Motor neuron (in vitro differentiated cells): ENCODE measurements at regions not wholly inside any gene's neighbourhood (a gene's known extent, or its start where the extent isn't known, plus 50 kb on each side); places are given as distances from the start of the nearest gene placed in this dataset.

Experiments used
- ATAC-seq, 8 experiments: fragments of 200-7000 bp; cut with Tn5 transposase; replicated peaks in 6 of 8; 2 replicates each; pipeline ENCODE4 v1.8.0; 2021; ENCODE audit warnings: mild to moderate bottlenecking in 8 of 8, moderate library complexity in 8 of 8
- H3K27ac ChIP-seq, 2 donors: fragments of 250-450 bp; sonication (Bioruptor Pico); 2 replicates each; pipeline ENCODE4 v1.9.0; 2021; ENCODE audit warnings: antibody characterized with exemption in 2 of 2, mild to moderate bottlenecking in 2 of 2, moderate library complexity in 1 of 2
- H3K4me1 ChIP-seq, 2 donors: fragments of 250-450 bp; sonication (Bioruptor Pico); replicated peaks in 1 of 2; 2 replicates each; pipeline ENCODE4 v1.6.1; 2021; ENCODE audit warnings: antibody characterized with exemption in 2 of 2, mild to moderate bottlenecking in 2 of 2, moderate library complexity in 1 of 2
- H3K4me3 ChIP-seq, 5 donors: fragments of 250-450 bp; sonication (Bioruptor Pico); 2 replicates each; pipeline ENCODE4 v1.9.0; 2021; ENCODE audit warnings: antibody characterized with exemption in 5 of 5, mild to moderate bottlenecking in 5 of 5, moderate library complexity in 4 of 5
- WGBS, 10 experiments: fragments of 450-650 bp; shearing (Covaris generic); methylation state at CpG; one replicate each; pipeline ENCODE4 v1.0.0; 2022; 5-methylcytosine and 5-hydroxymethylcytosine counted together
- in situ Hi-C, 9 experiments: fragments of 400-800 bp; cut with MboI; loops; one replicate each; pipeline ENCODE4 v1.15.0; 2021; ENCODE audit warnings: low sequenced_read_pairs in 9 of 9, low pct_unique_long_range_greater_than_20kb in 2 of 9; ENCODE audit not compliant: unreplicated experiment in 9 of 9

- Histone ChIP-seq H3K4me3 (no peak overlapping the region), H3K4me1 (peaks cover 0 to 6% of the 10 kb centered on the region in 2 donors), H3K27ac (no peak overlapping the region)
- in situ Hi-C loops = no loop called here
- 0 to 93% (median 65%) methylated on average over 1 to 3 of the region's 4 CpGs; no CpG with 5 or more reads in 2 of the 10 experiments for WGBS, 10 experiments
- ATAC-seq = no peak
Measured at GRCh38 chr15:93221759-93222158, 132.7 kb upstream of the RGMA start.

GRCh38 chr15:93219859-93220420 is 130.9 kb upstream of the RGMA start:
- Histone ChIP-seq H3K27ac (peak overlapping the region in 1 of 2 donors; percentile 27), H3K4me3 (no peak overlapping the region), H3K4me1 (peaks cover 0 to 6% of the 10 kb centered on the region in 2 donors)
- WGBS, 10 experiments = 17 to 80% (median 60%) methylated on average over 1 to 2 of the region's 2 CpGs; no CpG with 5 or more reads in 3 of the 10 experiments
- in situ Hi-C loops = no loop called here
- peak in 4 of 8 experiments; percentile 31 to 76 (median 54) for ATAC-seq

- H3K27ac ChIP-seq = no peak overlapping the region
- H3K4me3 ChIP-seq = no peak overlapping the region
- H3K4me1 ChIP-seq = peaks cover 0 to 6% of the 10 kb centered on the region in 2 donors
- 0 to 100% (median 73%) methylated on average over 1 of the region's 1 CpG; no CpG with 5 or more reads in 4 of the 10 experiments for WGBS, 10 experiments
- ATAC-seq = peak in 2 of 8 experiments; percentile 39 to 56
- in situ Hi-C loops = no loop called here
Measured at GRCh38 chr15:93217343-93217742, 128.3 kb upstream of the RGMA start.

GRCh38 chr15:93214106-93214505 is 125.1 kb upstream of the RGMA start:
- in situ Hi-C loops = no loop called here
- Histone ChIP-seq H3K4me3 (no peak overlapping the region), H3K4me1 (peaks cover 0 to 3% of the 10 kb centered on the region in 2 donors), H3K27ac (no peak overlapping the region)
- ATAC-seq = no peak
- WGBS, 10 experiments = 16 to 100% (median 83%) methylated on average over 1 to 3 of the region's 3 CpGs

GRCh38 chr15:93213281-93213680 is 124.3 kb upstream of the RGMA start:
- H3K4me3 ChIP-seq = no peak overlapping the region
- no peak overlapping the region for H3K27ac ChIP-seq
- in situ Hi-C loops = no loop called here
- WGBS, 10 experiments = 15 to 100% (median 61%) methylated on average over 1 to 3 of the region's 5 CpGs; no CpG with 5 or more reads in 4 of the 10 experiments
- H3K4me1 ChIP-seq = peaks cover 0 to 3% of the 10 kb centered on the region in 2 donors
- peak in 2 of 8 experiments; percentile 21 to 36 for ATAC-seq

- ATAC-seq = no peak
- Histone ChIP-seq H3K27ac (no peak overlapping the region), H3K4me3 (no peak overlapping the region), H3K4me1 (peaks cover 0 to 3% of the 10 kb centered on the region in 2 donors)
- WGBS, 10 experiments = 20 to 100% (median 97%) methylated on average over 1 to 5 of the region's 5 CpGs; no CpG with 5 or more reads in 1 of the 10 experiments
- in situ Hi-C loops = no loop called here
Measured at GRCh38 chr15:93212578-93212977, 123.6 kb upstream of the RGMA start.

GRCh38 chr15:93210995-93211394 is 122.0 kb upstream of the RGMA start:
- Histone ChIP-seq H3K4me1 (peaks cover 0 to 5% of the 10 kb centered on the region in 2 donors), H3K27ac (no peak overlapping the region), H3K4me3 (no peak overlapping the region)
- ATAC-seq = peak in 1 of 8 experiments; percentile 22
- in situ Hi-C loops = no loop called here
- 93 to 100% (median 94%) methylated on average over 1 to 3 of the region's 5 CpGs; no CpG with 5 or more reads in 7 of the 10 experiments for WGBS, 10 experiments

GRCh38 chr15:93209690-93210445 is 120.9 kb upstream of the RGMA start:
- no peak overlapping the region for H3K4me3 ChIP-seq
- H3K4me1 ChIP-seq = peaks cover 0 to 5% of the 10 kb centered on the region in 2 donors
- ATAC-seq = peak in 2 of 8 experiments; percentile 25 to 77
- 0 to 89% (median 86%) methylated on average over 3 to 11 of the region's 11 CpGs; no CpG with 5 or more reads in 1 of the 10 experiments for WGBS, 10 experiments
- no peak overlapping the region for H3K27ac ChIP-seq
- in situ Hi-C loops = no loop called here

GRCh38 chr15:93206893-93207292 is 117.9 kb upstream of the RGMA start:
- WGBS, 10 experiments = 33 to 100% methylated on average over 1 of the region's 1 CpG; no CpG with 5 or more reads in 8 of the 10 experiments

GRCh38 chr15:93205413-93205812 is 116.4 kb upstream of the RGMA start:
- 19 to 100% (median 92%) methylated on average over 1 to 8 of the region's 8 CpGs for WGBS, 10 experiments
- in situ Hi-C loops = no loop called here
- ATAC-seq = no peak
- H3K27ac ChIP-seq = no peak overlapping the region
- peaks cover 0 to 5% of the 10 kb centered on the region in 2 donors for H3K4me1 ChIP-seq
- no peak overlapping the region for H3K4me3 ChIP-seq

More at GRCh38 chr15:93206893-93207292, 117.9 kb upstream of the RGMA start:
- in situ Hi-C loops = no loop called here
- peak in 2 of 8 experiments; percentile 22 to 59 for ATAC-seq
- Histone ChIP-seq H3K4me3 (no peak overlapping the region), H3K4me1 (peaks cover 0 to 5% of the 10 kb centered on the region in 2 donors), H3K27ac (no peak overlapping the region)

- Histone ChIP-seq H3K4me3 (no peak overlapping the region), H3K4me1 (peaks cover 0 to 2% of the 10 kb centered on the region in 2 donors), H3K27ac (no peak overlapping the region)
- in situ Hi-C loops = no loop called here
- ATAC-seq = no peak
- 0 to 78% (median 67%) methylated on average over 1 of the region's 1 CpG; no CpG with 5 or more reads in 7 of the 10 experiments for WGBS, 10 experiments
Measured at GRCh38 chr15:93203036-93203435, 114.0 kb upstream of the RGMA start.

- Histone ChIP-seq H3K4me3 (no peak overlapping the region), H3K27ac (no peak overlapping the region), H3K4me1 (peaks cover 0 to 2% of the 10 kb centered on the region in 2 donors)
- in situ Hi-C loops = no loop called here
- WGBS, 10 experiments = 19 to 100% (median 83%) methylated on average over 1 to 3 of the region's 3 CpGs; no CpG with 5 or more reads in 5 of the 10 experiments
- ATAC-seq = no peak
Measured at GRCh38 chr15:93202405-93202804, 113.4 kb upstream of the RGMA start.

- in situ Hi-C loops = no loop called here
- H3K4me1 ChIP-seq = peaks cover 0 to 2% of the 10 kb centered on the region in 2 donors
- ATAC-seq = no peak
- no peak overlapping the region for H3K4me3 ChIP-seq
- WGBS, 10 experiments = 0 to 100% (median 88%) methylated on average over 1 to 4 of the region's 4 CpGs; no CpG with 5 or more reads in 1 of the 10 experiments
- H3K27ac ChIP-seq = no peak overlapping the region
Measured at GRCh38 chr15:93201940-93202339, 112.9 kb upstream of the RGMA start.
